ENCODE measurements at regions not wholly inside any gene's neighbourhood (a gene's known extent, or its start where the extent isn't known, plus 50 kb on each side); places are given as distances from the start of the nearest gene placed in this dataset.

DNA sequence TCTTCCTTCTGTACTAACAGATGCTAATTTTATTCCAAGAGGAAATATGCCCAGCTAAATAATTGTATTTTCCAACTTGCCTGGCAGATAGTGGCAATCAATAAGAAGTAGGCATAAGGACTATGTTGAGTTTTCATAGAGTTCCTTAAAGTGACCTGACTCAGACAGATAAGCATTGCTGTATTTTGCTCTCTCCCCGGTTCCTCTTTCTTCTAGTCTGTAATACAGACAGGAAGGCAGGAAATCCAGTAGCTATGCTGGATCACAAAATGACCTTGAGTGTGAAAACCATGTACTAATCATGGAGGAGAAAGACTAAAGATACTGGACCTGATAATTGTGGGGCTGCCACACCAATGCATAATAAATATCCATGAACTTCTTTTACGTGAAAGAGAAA is 701.7 kb downstream of the CETN3 start:
- no peak for DNase-seq (ENCODE audit: low read depth)
- TF ChIP-seq, protein P1, sequence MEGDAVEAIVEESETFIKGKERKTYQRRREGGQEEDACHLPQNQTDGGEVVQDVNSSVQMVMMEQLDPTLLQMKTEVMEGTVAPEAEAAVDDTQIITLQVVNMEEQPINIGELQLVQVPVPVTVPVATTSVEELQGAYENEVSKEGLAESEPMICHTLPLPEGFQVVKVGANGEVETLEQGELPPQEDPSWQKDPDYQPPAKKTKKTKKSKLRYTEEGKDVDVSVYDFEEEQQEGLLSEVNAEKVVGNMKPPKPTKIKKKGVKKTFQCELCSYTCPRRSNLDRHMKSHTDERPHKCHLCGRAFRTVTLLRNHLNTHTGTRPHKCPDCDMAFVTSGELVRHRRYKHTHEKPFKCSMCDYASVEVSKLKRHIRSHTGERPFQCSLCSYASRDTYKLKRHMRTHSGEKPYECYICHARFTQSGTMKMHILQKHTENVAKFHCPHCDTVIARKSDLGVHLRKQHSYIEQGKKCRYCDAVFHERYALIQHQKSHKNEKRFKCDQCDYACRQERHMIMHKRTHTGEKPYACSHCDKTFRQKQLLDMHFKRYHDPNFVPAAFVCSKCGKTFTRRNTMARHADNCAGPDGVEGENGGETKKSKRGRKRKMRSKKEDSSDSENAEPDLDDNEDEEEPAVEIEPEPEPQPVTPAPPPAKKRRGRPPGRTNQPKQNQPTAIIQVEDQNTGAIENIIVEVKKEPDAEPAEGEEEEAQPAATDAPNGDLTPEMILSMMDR (IDR thresholded peaks at IDR 0.05; ENCODE audit: control insufficient read depth, insufficient read depth, low read depth, low read length, missing control alignments), result no peak
- no peak overlapping the region for H3K4me3 ChIP-seq (ENCODE audit: control insufficient read depth, low read depth, low read length)

DNA sequence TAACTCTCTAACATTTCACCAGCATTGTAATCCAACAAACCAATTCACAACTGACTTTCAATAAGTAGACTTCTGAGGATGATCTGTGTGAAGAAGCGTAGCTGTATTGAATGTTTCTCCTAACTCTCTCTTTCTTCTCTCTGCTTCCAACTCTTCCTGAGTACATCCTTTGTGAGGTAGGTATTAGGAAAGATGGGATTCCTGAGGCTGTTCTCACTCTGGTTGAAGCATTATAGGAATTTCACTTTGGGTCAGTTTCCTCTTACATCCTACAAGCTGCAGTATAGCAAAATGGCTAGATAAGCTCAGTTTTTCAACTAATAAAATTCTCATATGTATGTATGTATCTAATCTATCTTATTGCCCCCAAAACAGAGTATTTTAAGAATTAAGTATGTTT is 702.8 kb downstream of the CETN3 start:
- TF ChIP-seq, protein P1 (IDR thresholded peaks at IDR 0.05; ENCODE audit: control insufficient read depth, insufficient read depth, low read depth, low read length, missing control alignments), result no peak
- no peak overlapping the region for H3K4me3 ChIP-seq (ENCODE audit: control insufficient read depth, low read depth, low read length)
- no peak for DNase-seq (ENCODE audit: low read depth)

GRCh38 chr5:89703817-89704216 is 705.7 kb downstream of the CETN3 start:
- no peak for DNase-seq (ENCODE audit: low read depth)
- TF ChIP-seq, protein P1 (IDR thresholded peaks at IDR 0.05; ENCODE audit: control insufficient read depth, insufficient read depth, low read depth, low read length, missing control alignments), result no peak
- H3K4me3 ChIP-seq (ENCODE audit: control insufficient read depth, low read depth, low read length), result no peak overlapping the region

GRCh38 chr5:89698028-89698427 is 711.5 kb downstream of the CETN3 start:
- TF ChIP-seq, protein P1 (IDR thresholded peaks at IDR 0.05; ENCODE audit: control insufficient read depth, insufficient read depth, low read depth, low read length, missing control alignments), result no peak
- H3K4me3 ChIP-seq (ENCODE audit: control insufficient read depth, low read depth, low read length), result no peak overlapping the region
- DNase-seq (ENCODE audit: low read depth), result no peak

DNA sequence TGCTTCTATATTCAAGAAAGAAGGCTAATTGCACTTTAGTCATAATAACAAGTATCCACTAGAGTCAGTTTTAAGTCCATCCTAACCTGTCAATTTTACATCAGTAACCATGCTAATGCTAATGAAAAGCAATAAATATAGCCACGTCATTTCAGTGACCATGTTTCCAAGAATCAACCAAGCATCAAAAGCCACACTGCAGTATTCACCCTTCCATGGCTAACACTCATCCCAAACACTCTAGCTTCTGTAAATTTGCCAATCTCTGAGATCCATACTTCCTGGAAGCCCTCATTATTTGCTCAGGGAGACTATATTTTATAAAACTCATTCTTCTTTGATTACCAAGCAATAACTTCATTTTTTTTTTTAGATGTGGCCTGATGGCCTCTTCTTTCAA is 712.0 kb downstream of the CETN3 start:
- DNase-seq (ENCODE audit: low read depth), result no peak
- TF ChIP-seq, protein P1 (IDR thresholded peaks at IDR 0.05; ENCODE audit: control insufficient read depth, insufficient read depth, low read depth, low read length, missing control alignments), result no peak
- no peak overlapping the region for H3K4me3 ChIP-seq (ENCODE audit: control insufficient read depth, low read depth, low read length)

GRCh38 chr5:89695371-89695770 is 714.2 kb downstream of the CETN3 start:
- H3K4me3 ChIP-seq (ENCODE audit: control insufficient read depth, low read depth, low read length), result no peak overlapping the region
- TF ChIP-seq, protein P1 (IDR thresholded peaks at IDR 0.05; ENCODE audit: control insufficient read depth, insufficient read depth, low read depth, low read length, missing control alignments), result no peak
- DNase-seq (ENCODE audit: low read depth), result no peak

GRCh38 chr5:89694026-89694550 is 715.5 kb downstream of the CETN3 start:
- TF ChIP-seq, protein P1 (IDR thresholded peaks at IDR 0.05; ENCODE audit: control insufficient read depth, insufficient read depth, low read depth, low read length, missing control alignments), result no peak
- DNase-seq (ENCODE audit: low read depth), result no peak
- no peak overlapping the region for H3K4me3 ChIP-seq (ENCODE audit: control insufficient read depth, low read depth, low read length)

Data from AG09309 (cell line).